ENCODE measurements at regions not wholly inside any gene's neighbourhood (a gene's known extent, or its start where the extent isn't known, plus 50 kb on each side); places are given as distances from the start of the nearest gene placed in this dataset.
A peak's percentile ranks its signal among the peaks of the same experiment; 100 is the strongest.
"Not testable (repeated sequence)": the region's sequence is repeated elsewhere in the genome, so short reads cannot be mapped to it uniquely, and the experiment has no call there.

DNA sequence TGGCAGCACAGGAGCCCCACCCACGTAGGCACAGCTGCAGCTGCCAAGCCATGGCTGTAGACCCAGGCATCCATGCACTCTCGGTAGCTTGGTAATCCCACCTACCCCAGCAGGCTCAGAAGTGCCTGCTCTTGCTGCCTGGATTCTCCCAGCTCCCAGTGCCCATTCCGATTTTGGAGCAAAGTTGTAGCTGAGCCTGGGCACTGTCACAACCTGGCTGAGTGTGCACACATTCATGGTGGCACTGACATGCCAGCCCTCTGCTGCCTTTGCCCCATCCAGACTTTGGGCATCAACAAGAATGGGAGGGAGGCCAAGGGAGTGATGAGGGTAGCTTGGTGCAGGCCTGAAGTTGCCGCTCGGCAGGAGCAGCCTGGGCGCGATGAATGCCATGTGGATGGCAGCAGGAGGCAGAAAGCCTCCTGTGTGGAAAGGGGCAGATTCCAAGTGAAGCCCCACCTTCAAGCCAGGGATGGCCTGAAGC lies 936.6 kb upstream of the PTPRD start:
- DNase-seq, result no peak

DNA sequence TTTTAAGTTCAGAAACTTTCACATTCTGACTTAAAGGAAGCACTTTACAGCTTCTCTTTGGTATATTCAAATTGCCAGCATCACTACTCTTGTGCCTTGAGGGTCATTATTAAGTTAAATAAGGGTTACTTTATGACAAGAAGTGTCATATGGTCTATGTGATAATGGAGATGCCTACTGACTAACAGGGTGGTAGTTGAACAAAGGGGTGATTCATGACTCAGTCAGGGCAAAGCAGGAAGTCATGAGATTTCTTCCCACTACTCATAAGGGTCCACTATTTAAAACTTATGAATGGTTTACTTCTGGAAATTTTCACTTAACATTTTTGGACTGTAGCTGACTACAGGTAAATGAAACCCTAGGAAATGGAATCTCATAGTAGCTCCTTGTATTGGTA lies 938.3 kb upstream of the PTPRD start:
- DNase-seq, result no peak

DNA sequence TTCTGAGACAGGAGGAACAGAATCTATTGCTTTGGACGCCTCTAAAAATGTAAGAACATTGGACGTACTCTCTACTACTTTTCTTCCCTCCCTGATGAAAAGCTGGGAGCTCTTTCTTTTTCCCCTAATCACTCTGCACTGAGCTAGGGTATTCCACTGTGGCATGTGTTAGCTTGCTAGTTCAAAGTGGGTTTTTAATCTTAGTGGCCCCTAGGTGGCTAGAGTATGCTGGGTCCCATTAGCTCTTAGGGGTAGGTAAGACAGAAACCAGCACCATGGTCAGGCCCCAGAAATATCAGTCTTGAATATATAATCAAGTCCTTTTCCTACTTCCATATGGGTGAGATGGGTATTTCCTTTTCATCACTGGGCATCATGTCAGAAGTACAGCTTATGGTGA lies 945.2 kb upstream of the PTPRD start:
- DNase-seq, result no peak

DNA sequence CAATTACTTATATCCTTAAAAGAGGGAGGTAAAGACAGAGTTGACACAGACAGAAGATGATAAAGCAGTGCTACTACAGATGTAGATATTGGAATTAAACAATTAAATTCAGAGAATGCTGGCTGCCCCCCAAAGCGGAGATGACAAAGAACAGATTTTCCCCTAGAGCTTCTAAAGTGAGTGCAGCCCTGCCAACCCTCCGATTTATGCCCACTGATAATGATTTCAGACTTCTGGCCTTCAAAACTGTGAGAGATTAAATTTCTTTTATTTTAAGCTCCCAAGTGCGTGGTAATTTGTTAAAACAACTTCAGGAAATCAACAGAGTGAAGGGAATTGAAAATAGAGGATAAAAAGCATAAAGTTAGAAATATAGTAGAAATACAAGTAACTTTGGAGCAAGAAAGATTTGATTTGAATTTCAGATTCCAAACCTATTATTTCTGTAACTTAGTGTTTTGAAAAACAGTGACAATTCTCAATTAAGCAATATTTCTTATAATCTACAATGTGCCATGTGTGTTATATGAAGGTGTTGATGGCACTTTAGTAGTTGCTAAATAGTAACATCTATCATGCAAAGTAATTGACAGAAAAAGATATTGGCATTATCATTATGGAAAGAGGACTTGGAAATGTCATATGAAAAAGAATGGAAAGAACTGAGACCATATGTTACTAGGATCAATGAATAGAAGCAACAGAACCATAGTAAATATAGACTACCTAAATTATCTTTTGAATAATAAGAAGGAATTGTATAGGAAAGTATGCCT lies 946.4 kb upstream of the PTPRD start:
- DNase-seq, result no peak

DNA sequence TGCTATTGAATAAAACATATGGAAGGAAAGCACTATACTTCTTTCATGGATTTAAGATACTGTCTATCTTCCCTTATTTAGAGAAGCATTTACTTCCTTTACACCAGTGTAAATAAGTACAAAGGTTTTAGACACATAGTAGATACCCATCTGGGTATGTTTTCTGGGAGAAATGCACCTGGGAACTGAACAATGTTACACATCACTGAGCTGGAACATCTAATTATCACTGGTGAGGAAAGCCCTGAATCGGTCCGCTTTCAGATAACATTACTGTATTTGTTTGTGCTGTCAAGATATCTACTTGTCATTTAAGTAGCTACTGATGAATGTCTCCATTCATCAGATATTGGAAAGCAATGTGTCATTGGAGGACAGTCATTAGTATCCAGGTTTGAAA lies 964.7 kb upstream of the PTPRD start:
- DNase-seq, result no peak

DNA sequence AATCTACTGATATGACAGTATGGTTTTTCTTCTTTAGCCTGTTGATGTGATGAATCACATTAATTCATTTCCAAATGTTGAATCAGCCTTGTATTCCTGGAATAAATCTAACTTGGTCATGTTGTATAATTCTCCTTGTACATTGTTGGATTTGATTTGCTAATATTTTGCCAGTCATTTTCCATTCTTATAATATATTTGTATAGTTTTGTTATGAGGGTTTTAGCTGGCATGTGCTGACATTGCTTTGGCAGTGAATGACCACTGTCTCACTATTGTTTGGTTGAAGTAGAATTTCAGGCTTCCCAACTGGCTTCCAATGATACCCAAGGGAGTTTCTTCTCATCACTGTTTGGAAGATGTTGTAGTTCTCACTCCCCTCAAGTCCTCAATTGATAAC lies 983.0 kb upstream of the PTPRD start:
- DNase-seq, result no peak

DNA sequence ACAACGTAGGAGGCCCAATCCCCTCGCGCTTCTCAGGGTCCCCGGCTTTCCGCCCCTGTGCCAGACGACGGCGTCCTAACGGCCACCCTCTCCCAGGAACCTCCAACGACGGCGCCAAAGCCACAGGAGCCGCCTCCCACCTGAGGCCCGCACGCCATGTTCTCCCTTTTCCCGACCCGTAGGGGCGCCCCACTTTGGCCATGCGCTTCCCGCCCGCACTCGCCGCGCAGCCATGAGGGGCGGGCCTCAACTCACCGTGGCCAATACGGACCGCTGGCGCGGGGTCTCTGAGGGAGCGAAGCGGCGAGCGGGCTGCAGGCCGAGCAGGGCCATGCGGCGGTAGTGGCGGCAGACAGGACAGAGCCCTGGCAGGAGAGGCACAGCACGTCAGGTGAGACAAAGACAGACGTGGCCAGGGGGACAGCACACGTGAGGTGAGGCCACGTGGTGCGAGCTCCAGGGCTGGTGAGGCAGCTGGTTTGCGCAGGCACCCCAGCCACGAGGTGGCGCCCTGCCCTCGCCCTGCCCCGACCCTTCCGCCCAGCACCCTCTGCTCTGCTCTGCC lies 1005.5 kb upstream of the PTPRD start:
- DNase-seq, result no peak

DNA sequence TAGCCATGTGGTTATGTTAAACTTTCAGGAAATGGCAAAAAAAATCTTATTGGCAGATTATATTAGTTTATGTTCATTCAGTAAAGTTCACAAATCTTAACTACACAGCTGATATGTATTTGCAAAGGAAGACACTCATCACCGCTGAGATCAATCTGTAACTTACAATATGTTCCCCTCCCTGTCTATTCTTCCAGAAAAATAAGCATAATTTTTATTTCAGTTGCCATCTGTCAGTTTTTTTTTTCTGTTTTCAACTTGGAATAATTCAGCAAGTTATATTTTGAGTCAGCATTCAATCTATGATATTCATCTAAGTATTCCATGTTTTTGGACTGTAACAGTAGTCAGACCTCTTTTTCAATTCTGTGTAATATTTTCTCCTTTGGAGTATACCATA lies 1019.9 kb upstream of the PTPRD start:
- no peak for DNase-seq

DNA sequence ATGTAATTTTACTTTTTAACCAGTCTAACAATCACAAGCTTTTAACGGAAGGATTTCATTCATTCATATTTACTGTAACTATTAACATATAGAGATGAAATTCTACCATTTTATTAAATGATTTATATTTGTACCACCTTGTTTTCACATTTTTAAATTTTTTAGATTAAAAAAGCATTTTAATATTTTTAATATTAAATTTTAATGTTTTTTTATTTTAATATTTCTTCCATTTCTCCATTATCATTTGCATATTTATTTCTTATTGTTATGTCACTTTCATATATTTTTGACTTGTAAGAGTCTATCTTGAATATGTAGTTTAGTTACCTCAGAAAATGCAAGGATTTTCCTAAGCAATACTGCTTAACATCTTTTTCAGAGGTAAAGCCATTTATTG lies 1034.0 kb upstream of the PTPRD start:
- DNase-seq, result no peak

DNA sequence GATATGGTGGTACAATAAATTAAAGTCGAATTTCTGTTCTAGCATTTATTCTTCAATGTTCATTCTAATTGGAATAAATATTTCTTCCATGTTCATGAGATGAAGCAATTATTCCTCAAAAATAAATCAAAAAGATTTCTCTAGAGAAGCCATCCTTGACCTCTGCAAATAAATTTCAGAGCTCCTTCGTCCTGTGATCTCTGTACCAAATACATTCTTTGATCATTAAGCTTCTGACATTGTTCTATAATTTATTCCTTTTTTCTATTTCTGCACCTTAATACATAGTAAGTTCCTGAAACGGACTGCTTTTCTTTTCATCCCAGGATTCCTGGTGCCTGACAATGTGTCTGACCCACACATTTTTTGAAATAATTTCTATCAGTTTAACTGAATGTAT lies 1039.3 kb upstream of the TYRP1 start:
- no peak for DNase-seq

DNA sequence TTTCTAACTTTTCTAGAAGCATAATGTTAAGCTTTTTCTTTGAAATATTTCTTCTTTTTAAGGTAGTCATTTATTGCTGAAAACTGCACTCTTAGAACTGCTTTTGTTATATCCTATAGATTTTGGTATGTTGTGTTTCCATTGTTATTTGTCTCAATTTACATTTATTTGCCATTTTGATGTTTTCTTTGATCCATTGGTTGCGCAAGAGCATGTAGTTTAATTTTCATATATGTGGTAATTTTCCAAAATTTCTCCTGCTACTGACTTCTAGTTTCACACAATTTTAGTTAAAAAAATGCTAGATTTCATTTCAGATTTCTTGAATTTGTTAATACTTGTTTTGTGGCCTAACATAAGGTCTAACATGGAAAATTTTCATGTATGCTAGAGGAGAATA lies 1029.3 kb upstream of the TYRP1 start:
- no peak for DNase-seq

DNA sequence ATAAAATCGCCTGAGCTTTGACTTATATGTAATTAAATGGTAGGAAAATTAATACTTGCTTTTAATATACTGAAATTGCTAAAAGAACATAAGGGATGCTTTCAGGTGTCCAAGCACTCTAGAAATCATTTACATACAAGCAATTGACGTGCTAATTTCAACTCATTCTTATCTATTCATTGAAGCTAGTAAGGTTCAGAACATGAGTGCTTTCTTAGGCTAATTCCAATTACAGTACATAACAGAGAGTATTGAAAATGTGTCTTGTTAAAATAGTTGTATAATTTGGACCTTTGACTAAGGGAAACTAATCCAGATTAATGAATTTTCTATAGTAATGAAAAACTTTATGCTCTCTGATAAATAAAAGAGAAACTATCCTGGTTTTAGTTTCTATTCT lies 1016.4 kb upstream of the TYRP1 start:
- DNase-seq, result no peak

DNA sequence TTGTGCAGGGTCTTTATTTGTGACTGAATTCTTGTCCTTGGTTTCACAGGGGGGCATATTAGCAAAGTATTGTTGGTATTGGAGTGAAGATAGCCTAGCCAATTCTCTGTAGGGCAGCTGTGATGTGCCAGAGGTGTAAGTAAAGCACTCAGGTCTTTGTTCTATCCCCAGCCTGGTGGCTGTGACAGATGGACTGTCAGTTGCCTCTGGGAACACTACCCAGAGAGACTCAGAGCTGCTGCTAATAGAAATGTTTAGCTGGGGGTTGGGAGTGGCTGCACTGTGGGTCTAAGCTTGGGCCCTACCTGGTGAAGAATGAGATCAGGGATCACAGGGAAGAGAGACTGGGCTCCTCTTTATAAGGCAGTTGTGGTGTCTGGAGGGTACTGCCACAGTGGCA lies 1006.5 kb upstream of the TYRP1 start:
- DNase-seq, result peak; percentile 29 to 78

DNA sequence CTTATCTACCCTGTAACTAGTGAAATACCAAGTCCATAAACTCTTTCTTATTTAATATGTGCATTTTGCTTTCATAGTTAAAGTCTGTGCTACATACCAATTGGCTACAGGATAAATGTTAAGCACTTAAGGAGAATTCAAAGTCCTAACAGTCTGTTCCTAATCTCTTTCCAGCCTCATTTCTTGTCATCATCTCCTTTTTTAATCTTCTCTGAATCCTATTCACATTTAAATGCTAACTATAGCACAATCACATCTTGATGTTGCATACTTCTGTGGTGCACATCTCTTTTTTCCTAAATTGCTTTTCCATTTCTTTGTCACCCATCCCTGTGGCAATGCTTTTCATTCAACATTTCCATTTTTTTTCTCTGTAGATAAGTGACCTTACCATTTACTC lies 996.1 kb upstream of the TYRP1 start:
- DNase-seq, result peak in 1 of 2 experiments; percentile 25

DNA sequence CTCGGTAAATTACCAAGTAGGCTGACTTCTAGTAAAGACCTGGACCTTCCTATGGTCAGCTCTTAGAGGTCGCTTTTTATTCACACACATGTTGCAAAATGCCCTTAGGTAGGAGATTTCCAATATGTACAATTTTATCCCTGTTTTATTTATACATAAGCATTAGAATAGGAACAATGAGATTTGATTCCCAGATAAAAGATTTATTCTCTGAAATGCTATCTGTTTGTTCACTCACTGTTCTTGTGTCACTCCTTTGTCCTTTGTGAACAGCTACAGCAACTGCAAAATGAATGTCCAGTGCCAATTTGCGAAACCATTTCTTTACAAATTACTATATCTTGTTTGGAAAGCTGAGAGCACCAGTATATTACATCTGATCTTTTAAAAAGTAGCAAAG lies 991.5 kb upstream of the TYRP1 start:
- DNase-seq, result peak in 1 of 2 experiments; percentile 51

DNA sequence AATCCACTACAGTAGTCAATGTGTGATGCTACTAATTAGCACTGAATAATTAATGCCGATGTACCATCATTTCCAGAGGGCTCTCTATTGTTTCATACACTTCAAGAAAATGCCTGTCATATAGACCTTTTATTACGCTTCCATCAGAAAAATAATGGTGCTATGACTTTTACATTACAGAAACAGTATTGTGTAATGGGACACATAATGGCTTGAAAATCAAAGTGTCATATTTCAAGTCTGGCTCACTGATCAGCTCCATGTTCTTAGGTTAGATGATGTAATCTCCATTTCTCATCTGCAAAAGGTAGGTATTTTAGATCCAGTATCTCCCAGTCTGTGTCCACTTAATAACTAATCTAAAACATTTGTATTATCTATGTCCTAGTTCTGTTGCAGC lies 990.6 kb upstream of the TYRP1 start:
- DNase-seq, result peak; percentile 45 to 76

DNA sequence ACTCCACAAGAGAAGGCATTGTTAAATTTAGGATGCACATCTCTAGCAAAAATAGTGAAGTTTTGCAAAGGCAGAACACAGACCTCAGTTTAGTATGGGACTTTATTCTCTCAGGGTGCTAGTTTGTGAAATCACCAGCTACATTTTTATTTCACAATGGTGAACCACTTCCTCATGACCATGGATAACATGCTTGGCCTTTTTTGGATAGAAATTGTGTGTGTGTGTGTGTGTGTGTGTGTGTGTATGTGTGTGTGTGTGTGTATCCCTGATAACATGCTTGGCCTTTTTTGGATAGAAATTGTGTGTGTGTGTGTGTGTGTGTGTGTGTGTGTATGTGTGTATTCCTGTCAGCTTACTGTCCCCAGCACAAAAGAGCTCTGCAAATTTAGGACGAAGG lies 989.0 kb upstream of the TYRP1 start:
- not testable (repeated sequence) for DNase-seq

DNA sequence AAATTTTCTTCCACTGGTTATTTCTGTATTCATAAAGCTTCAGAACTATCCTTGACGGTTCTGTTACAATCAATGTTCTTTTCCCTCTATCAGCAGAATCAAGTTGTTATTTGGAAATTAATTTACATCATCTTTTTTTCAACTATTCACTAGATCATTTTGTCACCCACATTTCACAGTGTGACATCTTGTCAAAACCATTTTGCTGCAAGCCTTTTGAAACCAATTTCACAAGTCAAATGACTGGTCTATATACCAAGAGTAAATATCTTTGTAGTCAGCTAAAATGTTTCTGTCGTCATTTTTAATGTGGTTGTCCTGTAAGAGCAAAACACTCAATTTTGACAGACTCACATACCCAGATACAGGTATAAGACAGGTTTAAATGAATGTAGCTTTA lies 984.3 kb upstream of the TYRP1 start:
- DNase-seq, result no peak

DNA sequence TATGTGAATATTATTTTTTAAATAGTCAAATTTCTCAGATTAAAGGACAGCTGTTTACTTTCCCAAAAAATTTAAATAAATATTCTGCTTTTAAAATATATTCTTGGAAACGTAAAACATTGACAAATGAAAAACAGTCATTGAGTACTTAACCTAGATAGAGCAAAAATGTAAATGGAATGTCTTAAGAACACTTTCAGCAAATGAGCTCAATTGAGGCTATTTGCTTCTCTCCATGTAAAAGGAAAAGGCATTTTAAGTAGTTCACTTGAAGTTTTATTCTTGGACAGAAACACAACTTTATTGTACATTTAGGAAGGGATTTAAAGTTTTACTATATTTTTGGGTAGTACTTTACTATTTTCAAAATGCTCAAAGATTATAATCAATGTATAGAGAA lies 983.6 kb upstream of the TYRP1 start:
- no peak for DNase-seq

DNA sequence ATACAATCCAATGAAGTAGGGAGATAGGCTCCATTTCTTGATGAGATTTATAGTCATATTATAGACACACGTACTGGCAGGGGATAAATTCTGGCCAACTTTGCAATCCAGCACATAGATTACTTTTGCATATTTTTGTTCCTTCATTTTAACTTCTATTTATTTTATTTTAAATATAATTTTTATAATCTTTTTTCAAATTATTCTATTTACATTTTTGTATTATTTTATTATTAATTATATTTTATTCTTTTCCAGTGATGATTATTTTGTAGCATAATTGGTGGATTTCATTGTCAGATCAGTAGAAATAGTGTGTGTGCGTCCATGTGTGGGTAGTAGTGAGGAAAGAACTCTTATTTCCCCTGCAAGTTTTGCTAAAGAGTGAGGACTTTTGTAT lies 980.1 kb upstream of the TYRP1 start:
- DNase-seq, result no peak

DNA sequence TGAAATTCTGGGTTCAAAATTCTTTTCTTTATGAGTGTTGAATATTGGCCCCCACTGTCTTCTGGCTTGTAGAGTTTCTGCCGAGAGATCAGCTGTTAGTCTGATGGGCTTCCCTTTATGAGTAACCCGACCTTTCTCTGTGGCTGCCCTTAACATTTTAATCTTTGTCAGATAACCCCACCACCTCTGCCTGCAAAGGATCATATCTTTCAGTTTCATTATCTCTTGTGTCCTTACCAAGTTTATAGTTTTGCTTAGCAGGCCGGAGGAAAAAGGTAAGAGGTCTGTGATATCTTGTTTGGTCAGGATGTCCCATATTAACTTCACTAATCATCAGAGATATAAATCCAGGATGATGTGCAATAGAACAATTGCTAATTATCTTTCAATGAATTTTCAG lies 970.2 kb upstream of the TYRP1 start:
- no peak for DNase-seq

DNA sequence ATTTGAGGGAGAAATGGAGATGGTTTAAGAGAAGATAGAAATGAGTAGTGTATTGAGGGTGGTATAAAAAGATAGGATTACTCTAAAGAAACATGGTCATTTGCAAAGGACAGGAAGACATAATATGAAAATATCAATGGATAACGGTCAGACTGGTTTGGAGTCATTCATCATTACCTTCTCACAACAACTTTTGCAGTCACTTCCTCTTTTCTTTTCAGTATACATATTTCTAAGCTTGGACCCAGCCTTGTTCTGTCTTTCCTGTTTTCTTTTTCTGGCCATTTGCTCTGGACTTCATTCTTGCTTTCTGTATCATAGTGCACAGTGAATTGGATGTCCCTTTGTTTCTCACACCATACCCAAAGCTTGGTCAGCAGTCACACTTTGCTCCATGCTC lies 966.5 kb upstream of the TYRP1 start:
- no peak for DNase-seq

DNA sequence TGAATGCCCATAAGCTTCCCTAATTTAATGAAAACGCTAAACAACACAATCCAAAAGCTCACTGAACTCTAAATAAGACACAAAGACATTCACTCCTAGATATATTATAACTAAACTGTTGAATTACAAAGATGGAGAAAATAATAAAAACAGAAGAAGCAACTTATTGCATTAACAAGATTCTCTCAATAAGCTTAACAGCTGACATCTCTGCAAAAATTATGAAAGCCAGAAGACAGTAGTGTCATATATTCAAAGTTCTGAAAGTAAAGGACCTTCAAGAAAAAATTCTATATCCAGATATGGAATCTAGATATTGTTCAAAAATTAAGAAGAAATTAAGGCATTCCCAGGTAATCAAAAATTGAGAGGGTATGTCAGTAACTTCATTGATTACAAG lies 957.8 kb upstream of the TYRP1 start:
- no peak for DNase-seq

DNA sequence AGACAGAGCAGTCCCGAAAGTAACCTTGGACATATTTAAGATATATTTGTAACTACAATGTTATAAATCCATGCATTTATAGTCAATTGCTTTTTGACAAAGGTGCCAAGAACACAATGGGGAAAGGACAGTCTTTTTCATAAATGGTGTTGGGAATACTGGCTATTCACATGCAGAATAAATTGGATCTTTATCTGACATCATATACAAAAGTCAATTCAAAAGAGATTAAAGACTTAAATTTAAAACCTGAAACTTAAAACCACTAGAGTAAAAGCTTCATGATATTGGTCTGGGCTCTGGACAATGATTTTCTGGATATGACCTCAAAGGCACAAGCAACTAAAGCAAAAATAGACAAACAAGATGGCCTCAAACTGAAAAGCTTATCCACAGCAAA lies 950.7 kb upstream of the TYRP1 start:
- DNase-seq, result no peak

DNA sequence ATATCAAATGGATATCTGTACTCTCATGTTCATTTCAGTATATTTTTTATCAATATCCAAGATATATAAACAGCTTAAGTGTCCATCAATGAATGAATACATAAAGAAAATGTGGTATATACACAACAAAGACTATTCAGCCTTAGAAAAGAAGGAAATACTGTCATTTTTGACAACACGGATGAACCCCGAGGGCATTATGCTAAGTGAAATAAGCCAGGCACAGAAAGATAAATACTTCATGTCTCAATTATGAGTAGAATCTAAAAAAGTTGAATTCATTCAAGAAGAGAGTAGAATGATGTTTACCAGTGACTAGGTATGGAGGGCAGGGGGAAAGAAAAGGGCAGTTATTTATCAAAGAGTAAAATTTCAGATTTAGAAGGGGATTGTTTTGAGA lies 949.8 kb upstream of the TYRP1 start:
- no peak for DNase-seq

Measured in NCI-H524 (cell line).